T-helper 2 cell (primary cell): ENCODE measurements at regions not wholly inside any gene's neighbourhood (a gene's known extent, or its start where the extent isn't known, plus 50 kb on each side); places are given as distances from the start of the nearest gene placed in this dataset.

Experiments
- DNase-seq, 5 experiments: peaks; one replicate each; pipeline versions ENCODE4 v3.0.0 to v3.0.0-alpha.2; 2012 to 2022

- no peak for DNase-seq
Measured at GRCh38 chr9:115966660-115967059, 186.9 kb upstream of the PAPPA start.

DNA sequence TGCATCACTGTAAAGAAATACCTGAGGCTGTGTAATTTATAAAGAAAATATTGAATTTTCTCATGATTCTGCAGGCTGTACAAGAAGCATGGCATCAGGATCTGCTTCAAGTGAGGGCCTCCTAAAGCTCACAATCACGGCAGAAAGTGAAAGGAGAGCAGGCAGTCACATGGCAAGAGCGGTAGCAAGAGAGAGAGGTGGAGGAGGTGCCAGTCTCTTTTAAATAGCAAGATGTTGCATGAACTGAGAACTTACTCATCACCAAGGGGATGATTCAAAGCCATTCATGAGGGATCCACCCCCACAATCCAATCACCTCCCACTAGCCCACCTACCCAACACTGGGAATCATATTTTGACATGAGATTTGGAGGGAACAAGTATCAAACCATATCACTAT lies 184.5 kb upstream of the PAPPA start:
- DNase-seq: no peak

GRCh38 chr9:115972362-115972761 lies 181.2 kb upstream of the PAPPA start:
- no peak for DNase-seq

GRCh38 chr9:115972843-115973595 lies 180.6 kb upstream of the PAPPA start:
- no peak for DNase-seq

- no peak for DNase-seq
Measured at GRCh38 chr9:115976781-115977180, 176.8 kb upstream of the PAPPA start.

GRCh38 chr9:115978091-115978490 lies 175.5 kb upstream of the PAPPA start:
- no peak for DNase-seq

DNA sequence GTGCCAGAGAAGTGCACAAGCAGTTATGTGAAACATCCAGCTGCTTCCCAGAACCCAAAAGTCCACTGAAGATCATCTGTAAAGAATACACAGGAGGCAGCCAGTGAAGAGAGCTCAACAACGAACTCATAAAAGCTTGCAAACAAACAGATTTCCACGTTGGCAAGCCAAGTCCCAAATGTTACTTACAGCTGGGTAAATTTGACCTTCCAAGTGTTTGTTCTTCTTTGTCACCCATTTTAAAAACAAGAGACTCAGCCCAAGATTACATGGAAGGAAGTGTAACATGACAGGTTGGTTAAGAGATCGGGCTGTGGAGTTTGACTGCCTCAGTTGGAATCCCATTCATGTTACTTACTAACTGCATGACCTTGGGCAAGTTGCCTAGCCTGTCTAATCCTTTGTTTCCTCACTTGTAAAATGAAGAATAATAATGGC lies 174.9 kb upstream of the PAPPA start:
- DNase-seq: no peak

GRCh38 chr9:115980054-115980453 lies 173.5 kb upstream of the PAPPA start:
- no peak for DNase-seq

- DNase-seq: no peak
Measured at GRCh38 chr9:115980502-115980901, 173.1 kb upstream of the PAPPA start.

GRCh38 chr9:115980976-115981375 lies 172.6 kb upstream of the PAPPA start:
- DNase-seq: no peak

- DNase-seq: no peak
Measured at GRCh38 chr9:115983366-115983765, 170.2 kb upstream of the PAPPA start.

DNA sequence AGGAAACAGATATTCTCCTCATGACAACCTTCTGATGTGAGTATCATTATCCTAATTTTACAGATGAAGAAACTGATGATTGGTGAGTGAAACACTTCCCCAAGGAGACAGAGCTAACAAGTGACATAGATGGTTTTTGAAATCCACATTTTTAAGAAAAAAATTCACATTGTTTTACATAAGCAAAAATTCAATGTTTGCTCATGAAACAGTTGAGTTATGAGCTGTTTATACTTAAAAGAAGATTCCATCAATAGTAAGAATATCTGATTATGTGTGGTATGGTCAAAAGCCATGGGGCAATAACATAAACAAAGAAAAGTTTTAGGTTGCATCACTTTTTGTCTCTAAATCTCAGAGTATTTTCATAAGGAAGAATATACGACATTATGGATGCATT lies 167.9 kb upstream of the PAPPA start:
- no peak for DNase-seq

DNA sequence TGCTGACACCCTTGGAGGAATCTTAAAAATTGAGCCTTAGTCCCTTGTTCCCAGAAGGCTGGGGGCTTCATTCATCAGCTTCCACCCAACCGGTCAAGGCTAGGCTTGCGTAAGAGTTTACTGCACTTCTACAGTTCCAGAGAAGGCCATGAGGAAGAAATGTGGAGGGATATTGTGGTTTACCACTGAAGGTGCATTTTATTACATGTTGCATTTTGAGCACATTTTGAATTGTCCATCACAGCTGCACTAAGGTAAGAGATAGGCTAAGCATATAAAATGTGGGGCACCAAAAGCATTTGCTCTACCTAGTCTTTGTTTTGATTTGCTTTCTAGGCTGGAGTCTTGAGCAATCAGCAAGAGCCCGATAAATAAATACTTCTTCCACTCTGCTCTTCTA lies 167.1 kb upstream of the PAPPA start:
- DNase-seq: no peak

- no peak for DNase-seq
Measured at GRCh38 chr9:115988701-115989100, 164.9 kb upstream of the PAPPA start.

DNA sequence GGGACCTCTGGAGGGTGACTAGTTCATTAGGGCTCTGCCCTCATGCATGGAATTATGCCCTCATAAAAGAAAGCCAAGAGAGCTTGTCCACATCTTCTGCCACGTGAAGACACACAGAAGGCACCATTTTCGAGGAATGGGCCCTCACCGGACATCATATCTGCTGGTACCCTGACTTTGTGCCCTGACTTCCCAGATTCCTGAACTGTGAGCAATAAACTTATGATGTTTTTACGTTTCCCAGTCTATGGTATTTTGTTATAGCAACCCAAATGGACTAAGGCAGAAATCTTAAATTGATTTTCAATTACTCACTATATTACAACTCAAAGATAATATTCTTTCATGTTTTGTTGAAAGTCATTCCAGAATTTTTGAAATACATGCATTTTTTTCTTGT lies 163.8 kb upstream of the PAPPA start:
- DNase-seq: no peak

GRCh38 chr9:115992834-115993233 lies 160.8 kb upstream of the PAPPA start:
- DNase-seq: no peak

- no peak for DNase-seq
Measured at GRCh38 chr9:115997923-115998322, 155.7 kb upstream of the PAPPA start.

DNA sequence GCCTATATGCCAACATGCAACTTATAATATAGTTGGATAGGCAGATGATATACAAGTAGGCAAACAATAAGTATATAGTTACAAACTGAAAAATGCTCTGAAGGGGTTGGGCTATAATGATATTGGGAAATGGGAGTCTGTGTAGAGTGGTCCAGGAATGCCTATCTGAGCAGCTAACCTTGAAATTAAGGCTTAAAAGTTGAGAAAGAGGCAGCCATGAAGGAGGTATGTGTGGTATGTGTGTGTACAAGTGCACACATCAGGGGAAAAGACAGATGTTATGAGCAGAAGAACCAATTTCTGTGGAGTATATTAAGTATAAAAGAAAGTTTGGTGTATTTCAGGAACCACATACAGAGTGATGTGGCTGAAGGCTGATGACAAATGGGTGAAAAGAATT lies 154.9 kb upstream of the PAPPA start:
- DNase-seq: no peak

GRCh38 chr9:115999498-115999897 lies 154.1 kb upstream of the PAPPA start:
- no peak for DNase-seq

- peak in 1 of 5 experiments; percentile 1 for DNase-seq
Measured at GRCh38 chr9:116000748-116001329, 152.8 kb upstream of the PAPPA start.

GRCh38 chr9:116002181-116002580 lies 151.4 kb upstream of the PAPPA start:
- no peak for DNase-seq

DNA sequence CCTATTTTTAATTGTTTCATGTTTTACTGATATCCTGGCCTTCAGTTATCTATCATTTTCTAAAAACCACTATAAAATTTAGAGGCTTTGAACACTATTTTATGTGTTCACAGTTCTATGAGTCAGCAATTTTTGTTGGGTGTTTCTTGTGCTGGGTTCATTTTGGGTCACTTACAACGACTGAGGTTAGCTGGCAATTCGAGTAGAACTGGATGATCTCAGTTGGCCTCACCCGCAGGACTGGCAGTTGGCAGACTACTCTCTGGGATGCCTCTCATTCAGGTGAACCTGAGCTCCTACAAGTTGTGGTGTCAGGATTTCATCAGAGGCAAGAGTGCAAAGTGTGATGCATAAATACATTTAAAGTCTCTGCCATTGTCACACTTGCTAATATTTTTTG lies 151.0 kb upstream of the PAPPA start:
- DNase-seq: no peak

- DNase-seq: no peak
Measured at GRCh38 chr9:116003397-116003796, 150.2 kb upstream of the PAPPA start.

GRCh38 chr9:116005205-116005604 lies 148.4 kb upstream of the PAPPA start:
- no peak for DNase-seq

DNA sequence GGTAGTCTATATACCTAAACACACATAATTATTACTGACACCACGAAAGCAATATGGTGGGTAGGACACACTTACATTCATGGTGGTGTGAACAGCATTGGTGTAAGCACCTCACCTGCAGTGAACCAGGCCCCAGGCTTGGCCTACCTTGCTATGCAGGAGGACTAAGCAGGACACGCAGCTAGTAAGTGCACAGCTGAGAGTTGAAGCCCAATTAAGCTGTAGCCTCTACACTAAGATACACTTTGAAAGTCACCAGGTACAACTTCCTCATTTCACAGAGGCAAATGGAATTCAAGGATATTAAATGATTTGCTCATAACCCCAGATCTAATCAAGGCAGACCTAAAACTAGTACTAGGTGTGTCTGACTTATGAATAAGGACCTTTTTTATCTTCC lies 145.8 kb upstream of the PAPPA start:
- DNase-seq: no peak
